Hypothalamus (tissue), 51 donors: ENCODE measurements at regions not wholly inside any gene's neighbourhood (a gene's known extent, or its start where the extent isn't known, plus 50 kb on each side); places are given as distances from the start of the nearest gene placed in this dataset.

ENCODE experiments used
- DNase-seq, 51 donors: peaks; one replicate each; lab custom pipeline; 2025; lab: John Stamatoyannopoulos, UW

DNA sequence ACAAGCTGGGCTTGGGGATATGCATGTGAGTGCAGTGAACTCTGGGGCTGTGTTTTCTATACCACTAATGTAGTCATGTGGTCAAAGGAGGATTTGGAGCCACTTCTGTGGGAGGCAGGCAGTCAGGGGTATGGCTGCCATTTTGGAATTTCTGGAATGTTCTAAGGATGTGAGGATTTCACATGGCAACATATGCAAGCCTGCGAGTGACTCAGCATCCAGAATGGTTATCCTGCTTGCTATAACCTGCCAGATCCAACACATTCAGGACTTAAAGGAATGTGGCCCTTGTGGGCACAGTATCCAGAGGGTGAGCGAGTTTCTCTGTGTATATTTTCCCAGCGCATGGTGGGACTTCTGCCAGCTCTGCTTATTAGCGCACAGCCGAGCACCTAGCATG is 249.2 kb upstream of the PWP1 start:
- no peak for DNase-seq

DNA sequence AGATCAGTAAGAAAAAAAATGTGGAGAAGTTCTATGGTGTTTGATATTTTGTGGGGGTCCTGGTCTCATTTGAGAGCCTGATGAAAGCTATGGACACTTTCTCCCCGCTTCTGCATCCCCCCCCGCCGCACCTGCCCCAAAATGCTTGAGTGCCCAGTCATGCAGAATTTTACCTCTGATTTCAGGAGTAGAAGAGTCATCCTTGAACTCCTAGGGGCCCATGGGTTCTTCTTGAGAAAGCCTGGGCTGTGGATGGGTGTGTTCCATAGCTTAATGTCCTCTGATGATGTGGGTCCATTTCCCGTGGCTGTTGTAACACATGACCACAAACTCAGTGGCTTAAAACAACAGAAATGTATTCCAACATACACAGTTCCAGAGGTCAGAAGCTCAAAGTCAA is 248.8 kb upstream of the PWP1 start:
- no peak for DNase-seq

DNA sequence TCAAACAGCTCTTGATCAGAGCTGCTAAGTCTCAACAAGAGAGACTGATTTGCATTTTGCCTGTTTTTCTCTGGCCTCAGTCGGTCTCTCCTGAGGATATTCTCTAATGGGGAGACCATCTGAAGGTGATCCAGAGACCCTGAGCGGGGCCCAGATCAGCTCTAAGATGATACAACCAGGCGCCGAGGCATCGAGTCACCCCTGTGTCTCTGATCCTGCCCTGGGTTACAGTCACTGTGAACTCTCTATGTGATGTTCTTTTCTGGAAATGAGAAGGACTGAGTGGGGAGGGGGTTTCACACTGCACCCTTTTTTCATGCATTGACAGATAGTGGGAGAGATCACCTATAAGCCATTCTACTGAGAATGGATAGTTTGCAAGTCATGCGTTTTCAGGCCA is 247.6 kb upstream of the PWP1 start:
- DNase-seq, result no peak

DNA sequence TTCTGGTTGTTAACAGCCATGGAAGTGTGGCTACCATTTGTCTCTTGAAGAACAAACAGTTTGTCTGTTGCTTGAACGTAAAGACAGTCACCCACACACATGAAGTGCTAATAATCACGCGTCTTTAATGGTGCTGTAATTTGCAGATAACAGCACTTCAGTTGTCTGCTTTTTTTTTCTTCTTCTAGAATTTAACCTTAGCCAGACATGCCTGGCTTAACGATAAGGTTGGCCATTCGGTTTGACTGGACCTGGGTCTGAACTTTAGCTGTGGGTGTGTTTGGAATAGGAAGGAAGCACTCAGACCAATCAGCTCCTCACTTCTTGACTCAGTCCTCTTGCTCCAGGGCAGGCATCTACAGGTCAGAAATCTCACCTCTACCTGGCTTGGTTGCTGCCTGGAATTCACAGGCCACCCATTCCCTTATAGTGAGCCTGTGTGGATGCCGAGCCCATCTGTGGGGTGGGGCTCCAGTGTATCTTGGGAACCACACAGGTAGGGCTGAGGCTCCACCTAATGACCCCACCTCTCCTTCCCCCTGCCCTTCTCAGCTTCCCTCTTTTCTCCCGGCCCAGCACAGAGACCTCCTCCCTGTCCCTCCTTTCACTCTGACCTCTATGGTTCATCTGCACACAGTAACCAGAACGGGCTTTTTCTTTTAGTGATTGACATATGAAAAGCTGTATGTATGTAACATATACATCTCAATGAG is 246.4 kb upstream of the PWP1 start:
- no peak for DNase-seq

DNA sequence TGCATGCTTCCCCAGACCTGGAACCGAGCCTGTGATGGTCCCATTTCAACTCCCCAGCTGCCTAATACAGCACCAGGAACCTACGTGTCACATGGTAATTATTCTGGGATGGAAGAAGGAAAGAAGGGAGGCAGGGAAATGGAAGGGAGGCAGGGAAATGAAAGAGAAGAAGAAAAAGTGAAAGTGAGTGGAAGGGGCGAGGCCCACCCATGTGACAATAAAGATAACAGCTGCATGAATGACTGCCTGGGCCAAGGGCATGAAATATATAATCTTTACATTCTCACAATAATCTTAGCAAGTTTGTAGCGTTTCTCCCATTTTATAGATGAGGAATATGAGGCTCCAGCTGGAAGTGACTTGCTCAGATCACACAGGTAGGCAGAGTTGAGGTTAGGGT is 245.0 kb upstream of the PWP1 start:
- no peak for DNase-seq

DNA sequence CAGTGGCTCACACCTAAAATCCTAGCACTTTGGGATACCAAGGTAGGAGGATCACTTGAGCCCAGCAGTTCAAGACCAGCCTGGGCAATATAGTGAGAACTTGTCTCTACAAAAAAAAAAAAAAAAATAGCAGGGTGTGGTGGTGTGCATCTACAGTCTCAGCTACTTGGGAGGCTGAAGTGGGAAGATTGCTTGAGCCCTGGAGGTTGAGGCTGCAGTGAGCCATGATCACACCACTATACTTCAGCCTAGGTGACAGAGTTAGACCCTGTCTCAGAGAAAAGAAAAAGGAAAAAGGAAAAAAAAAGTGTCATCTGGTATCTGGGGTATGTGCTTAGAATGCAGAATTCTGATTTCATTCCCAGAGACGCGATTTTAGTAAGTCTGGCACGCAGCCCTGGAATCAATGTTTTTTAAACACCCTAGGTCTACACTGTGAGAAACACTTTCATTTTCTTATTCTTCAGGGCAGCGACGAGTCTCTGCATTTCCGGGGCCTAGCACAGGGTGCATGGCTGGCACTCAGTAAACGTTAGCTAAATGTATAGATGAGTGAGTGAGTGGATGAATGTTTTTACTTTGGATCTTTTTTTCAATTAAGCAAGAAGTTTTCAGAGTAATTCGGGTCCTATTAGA is 243.8 kb upstream of the PWP1 start:
- DNase-seq, result no peak

DNA sequence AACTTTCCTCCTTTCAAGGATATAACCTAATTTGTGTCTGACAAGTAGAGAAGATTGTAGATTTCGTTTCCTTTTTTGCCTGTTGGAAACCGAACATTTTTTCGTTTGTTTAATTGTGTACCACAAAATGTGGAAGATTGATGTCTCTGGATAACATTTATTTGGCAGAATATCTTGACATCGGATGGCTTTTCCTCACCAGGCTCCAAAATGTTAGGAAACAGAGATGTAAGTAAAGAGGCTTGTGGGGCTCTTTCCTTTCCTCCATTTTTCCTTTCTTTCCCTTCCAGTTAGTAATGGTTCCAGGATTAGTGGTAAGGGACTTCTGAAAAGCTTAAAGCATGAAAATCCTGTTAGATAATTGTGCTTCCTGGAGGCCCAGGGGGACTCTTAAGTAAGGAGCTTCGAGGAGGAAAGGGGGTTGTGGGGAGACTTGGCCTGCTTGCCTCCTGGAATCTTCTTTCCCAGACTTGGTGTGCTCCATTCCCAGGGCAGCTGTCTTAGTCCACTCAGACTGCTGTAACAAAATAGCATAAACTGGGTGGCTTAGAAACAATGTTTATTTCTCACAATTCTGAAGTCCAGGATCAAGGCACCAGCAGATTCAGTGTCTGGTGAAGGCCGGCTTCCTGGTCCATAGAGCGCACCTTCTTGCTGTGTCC is 243.1 kb upstream of the PWP1 start:
- DNase-seq, result no peak

DNA sequence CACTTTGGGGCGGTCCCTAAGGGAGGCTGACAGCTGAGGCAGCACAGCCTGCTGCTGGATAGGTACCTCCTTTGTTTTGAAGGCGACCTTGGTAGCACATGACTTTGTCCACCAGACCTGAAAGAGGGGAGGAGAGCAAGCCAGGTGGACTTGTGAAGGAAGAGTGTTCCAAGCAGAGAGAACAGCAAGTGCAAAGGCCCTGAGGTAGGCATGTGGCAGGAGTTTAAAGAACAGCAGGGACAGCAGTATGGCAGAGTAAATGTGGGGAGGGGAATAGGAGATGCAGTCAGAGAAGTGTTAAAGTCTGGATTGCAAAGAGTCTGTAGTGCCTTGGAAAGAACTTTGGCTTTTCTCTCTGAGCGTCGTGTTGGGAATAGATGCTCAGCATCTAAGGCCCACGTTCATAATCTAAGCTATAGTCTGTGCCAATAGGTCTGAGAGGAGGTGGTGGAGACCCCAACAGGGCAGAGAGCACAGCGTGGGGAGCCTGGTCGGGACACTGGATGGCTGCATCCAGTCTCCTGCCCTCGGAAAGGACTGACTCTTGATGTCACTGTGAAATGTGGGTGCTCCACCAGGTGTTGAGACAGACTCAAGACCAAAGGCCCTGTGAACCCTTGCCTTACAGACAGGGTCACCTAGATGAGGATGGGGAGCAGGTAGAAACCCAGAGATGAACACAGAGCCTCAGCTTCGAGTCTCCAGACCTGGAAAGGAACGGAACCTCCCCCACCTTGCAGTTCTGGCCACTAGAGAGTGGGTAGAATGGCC is 242.1 kb upstream of the PWP1 start:
- no peak for DNase-seq

DNA sequence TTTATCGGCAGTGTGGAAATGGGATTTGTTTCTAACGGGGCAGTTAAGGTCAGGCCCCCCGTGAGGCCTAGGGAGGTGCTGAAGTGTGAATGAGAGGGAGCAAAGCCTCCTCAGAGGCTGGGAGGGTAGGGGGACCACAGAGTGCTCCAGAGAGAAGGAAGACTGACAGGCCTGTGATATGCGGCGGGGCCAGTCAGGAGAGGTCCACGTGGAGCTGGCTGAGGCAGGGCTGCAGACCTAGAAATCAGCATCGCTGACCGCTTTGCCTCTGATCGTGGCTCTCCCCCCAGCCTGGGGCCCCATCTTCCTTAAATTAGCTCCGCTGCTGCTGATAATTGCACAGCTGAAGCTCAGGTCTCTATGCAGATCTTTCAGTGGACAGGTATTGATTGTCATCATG is 240.8 kb upstream of the PWP1 start:
- DNase-seq, result no peak

DNA sequence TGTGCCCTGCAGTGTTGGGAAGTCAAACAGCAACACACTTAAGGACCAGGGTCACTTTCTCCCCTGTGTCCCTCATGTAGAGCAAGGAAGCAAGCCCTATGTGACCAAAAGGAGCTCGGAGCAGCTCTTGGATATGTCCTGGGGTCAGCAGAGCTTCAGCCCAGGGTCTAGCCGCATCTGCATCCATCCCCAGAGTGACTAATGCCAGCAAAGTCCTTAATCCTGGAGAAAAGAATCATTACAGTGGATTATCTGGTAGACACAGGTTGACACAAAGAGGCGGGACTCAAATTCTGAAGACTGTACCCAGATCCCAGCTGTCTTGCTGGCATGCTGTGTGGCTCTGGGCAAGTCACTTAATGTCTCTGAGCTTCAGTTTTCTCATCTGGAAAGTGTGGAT is 239.1 kb upstream of the PWP1 start:
- no peak for DNase-seq

DNA sequence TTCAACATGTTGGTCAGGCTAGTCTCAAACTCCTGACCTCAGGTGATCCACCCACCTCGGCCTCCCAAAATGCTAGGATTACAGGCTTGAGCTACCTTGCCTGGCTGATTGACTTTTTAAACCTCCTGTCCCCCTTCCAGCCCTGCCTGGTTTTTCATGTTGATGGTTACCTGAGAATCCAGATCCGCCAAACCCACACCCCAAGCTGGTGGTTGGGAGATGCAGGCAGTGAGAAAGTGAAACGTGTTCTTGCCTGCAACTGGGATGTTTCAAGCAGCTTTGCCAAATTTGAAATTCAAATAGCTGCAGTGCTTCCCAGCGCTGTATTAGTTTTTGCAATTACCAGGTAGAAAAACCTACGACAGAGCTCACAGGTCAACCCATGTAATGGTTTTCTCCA is 238.3 kb upstream of the PWP1 start:
- DNase-seq, result no peak

DNA sequence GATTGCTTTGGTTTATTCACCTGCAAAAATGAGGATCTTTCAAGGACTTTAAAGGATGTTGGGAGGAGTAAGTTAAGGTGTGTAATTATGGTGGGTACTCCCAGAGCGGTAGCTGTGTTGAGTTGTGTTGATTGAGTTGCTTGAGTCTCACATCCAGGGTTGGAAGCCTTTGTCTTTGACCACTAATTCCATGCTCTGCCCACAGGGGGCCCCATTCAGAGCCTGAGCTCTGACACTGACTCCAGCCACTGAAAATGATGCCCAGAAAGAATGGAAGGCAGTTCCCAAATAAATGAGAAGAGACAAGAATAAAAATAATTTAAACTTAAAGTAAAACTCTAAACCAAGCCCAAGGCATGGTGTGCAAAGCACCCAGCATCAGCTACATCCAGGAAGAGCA is 237.4 kb upstream of the PWP1 start:
- no peak for DNase-seq

DNA sequence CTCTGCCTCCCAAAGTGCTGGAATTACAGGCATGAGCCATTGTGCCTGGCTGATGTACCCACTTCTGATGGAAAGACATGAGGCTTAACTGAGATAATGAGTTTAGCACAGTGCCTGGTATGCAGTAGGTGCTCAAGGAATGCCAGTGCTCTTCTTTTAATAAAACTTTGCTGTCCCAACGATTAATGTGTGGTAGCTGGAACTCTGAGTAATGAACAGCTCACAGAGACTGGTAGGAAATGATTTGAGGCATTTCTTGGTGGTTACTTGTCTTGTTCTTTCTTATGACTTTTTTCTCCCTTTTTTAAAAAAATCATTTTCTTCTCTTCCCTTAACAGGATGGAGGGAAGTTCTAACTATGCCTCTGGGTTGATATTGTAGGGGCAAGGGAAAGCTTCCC is 235.7 kb upstream of the PWP1 start:
- no peak for DNase-seq

DNA sequence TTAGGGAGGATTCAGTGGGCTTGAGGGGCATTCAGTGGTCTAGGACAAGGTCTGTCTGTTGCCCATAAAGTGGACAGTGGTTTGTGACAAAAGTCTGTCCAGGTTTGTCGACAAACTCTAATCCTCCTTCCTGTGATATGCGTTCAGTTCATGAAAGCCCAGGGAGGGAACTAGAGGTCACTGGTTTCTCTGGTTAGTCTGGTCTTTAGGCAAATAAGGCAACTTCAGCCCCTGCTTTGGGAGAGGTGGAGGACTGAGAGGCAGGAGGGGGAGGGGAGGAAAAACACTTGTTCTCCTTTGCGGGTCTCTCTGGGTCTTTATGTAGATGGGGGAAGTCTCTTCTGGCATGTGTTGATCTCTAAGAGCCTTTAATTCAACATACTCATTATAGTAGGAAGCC is 235.1 kb upstream of the PWP1 start:
- DNase-seq, result no peak

DNA sequence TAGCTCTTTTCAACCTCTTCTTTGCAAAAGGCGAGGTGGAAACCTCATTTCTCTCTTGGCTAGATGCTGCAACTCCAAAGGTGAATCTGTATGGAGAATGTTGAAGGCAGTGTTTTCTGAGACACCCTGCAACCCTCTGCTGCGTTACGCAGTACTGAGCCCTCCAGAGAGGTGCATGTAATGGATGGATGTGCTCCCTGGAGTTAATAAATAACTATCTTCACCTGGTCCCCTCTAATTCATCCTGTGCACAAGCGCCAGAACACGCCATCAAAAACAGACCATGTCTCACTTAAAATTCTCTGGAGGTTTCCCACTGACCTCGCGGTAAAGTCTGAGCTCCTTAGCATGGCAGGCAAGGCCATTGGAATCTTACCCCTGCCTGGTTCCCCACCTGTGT is 234.4 kb upstream of the PWP1 start:
- no peak for DNase-seq

DNA sequence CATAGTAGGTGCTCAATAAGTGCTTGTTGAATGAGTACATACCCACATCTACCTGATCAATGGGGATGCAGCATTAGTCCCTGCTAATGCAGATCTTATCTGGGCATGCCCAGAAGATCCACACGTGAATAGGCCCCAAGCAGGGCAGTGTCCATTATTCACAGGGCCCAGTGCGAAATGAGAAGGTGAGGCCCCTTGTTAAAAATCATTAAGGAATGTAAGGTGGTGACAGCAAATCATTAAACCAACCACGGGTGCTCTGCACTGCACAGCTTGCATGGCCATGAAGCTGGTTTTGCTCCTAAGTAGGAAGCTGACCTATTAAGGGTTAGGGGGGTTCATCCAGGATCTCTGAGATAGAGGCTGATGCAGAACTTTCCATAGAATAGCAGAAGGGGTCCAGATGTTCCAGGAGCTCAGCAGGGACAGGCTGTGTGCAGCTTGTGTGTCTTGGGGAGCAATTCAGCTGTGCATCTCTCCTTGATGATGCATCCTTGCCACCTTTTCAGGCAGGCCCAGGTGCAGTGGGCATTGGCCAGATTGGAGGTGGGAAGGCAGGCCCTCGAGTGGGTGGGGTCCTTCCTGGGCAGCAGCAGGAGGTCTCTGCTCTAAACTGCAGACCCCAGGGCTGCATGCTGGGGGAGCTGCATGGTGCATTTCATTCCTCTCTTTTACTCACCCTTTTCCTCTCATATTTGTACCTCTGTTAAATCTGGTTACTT is 231.3 kb upstream of the PWP1 start:
- no peak for DNase-seq

DNA sequence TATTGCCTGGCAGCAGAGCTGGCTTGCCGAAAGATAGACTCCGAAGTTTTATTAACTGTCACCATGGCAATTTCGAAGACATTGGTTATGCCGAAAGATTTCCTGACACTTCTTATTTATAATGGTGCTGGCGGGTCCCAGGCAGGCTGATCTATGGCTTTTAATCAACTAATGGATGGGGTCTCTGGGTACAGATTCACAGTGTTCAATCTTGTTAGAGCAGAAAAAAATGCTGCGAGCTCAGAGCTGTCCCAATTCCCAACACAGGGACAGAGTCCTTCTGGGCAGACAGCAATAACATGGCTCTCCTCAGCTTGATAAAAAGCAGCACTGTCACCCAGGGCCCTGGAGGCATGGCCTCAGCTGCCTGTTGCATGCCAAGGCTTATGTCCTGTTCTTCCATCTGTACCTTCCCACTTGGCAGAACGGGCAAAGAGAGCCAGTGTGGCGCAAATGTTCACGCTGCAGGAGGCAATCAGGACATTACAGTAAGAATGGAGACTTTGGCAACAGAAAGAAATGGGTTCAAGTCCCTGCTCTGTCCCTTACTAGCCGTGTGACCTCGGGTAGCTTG is 228.2 kb upstream of the PWP1 start:
- no peak for DNase-seq

DNA sequence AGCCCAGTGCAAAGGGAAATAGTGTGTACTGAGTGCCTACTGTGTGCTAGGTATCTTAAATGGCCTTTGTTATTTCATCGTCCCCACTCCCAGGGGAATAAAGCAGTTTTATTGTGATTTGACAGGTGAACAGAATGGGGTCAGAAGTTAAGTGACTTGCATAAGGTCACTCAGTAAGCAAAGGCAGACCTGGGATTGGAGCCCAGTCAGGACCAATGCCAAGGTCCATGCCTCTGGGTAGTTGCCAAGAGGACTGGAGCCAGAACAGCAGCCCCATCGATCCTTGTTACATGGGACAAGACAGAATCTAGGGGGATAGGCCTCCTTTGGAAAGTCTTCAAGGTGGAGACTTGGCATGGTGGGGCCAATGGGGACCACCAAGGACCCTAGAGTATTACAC is 227.4 kb upstream of the PWP1 start:
- DNase-seq, result no peak

DNA sequence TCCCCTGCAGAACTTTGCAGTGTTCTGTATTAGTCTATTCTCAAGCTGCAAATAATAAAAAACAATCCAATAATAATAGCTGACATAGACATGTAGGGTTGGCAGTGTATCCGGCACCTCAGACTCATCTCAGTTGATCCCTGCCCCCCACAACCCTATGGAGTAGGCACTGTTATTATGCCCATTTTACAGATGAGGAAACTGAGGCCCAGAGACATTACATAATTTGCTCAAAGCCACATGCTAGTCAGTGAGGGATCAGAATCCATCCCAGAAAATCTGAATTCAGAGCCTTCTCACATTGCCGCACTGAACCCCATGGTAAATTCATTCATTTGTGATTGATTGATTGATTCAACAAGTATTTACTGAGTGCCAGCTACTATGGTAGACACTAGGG is 226.6 kb upstream of the PWP1 start:
- DNase-seq, result no peak

DNA sequence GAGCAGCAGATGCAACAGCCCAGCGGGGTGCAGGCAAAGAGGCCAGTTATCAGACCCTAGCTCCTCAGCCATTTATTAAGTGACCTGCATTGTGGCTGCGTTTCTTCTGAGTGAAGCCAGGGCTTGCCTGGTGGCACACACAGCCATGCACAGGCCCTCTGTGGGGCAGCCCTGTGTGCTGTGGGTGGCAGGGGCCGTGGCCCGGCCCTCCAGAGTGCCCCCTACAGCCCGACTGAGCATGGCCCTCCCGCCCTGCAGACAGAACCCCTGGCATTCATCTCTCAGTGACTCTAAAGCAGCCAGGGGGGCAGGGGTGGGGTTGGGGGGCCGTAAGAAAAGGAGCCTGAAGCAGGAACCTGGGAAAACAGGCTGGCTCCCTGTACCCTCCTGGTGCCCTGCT is 226.0 kb upstream of the PWP1 start:
- no peak for DNase-seq
